GM10248 (cell line): ENCODE measurements at regions not wholly inside any gene's neighbourhood (a gene's known extent, or its start where the extent isn't known, plus 50 kb on each side); places are given as distances from the start of the nearest gene placed in this dataset.

ENCODE experiments used
- CTCF ChIA-PET: fragments of 300-600 bp; sonication (Branson Sonifier 250); formaldehyde crosslinking; extraction: SDS; loops from one replicate; lab custom pipeline; 2021; ENCODE audit warnings: antibody characterized with exemption; lab: Yijun Ruan, JAX
- POLR2A ChIA-PET: fragments of 350-650 bp; sonication (Branson Sonifier 250); formaldehyde crosslinking; extraction: SDS; loops from one replicate; lab custom pipeline; 2020; ENCODE audit warnings: antibody characterized with exemption; lab: Yijun Ruan, JAX
- DNase-seq: peaks from one replicate; pipeline ENCODE4 v3.0.0; 2012; ENCODE audit errors: extremely low spot score
- CTCF ChIP-seq: IDR thresholded peaks from 2 replicates; pipeline ENCODE4 v1.5.1; 2012; ENCODE audit warnings: mild to moderate bottlenecking, low read depth; ENCODE audit errors: extremely low read depth, missing control alignments, control extremely low read depth

GRCh38 chr5:171681061-171681460 is 104.6 kb upstream of the SMIM23 start:
- CTCF ChIA-PET: interaction anchor here (1.2 to 1.6 kb wide), 2 partner anchors 12 to 22 kb away, joined by 3 to 4 read pairs; no protein-coding TSS in a partner anchor
- POLR2A ChIA-PET: no interaction called here
- TF ChIP-seq CTCF: no peak
- no peak for DNase-seq

- CTCF ChIA-PET: no interaction called here
- DNase-seq: no peak
- POLR2A ChIA-PET: no interaction called here
- no peak for TF ChIP-seq CTCF
Measured at GRCh38 chr5:171681677-171682076, 103.9 kb upstream of the SMIM23 start.

GRCh38 chr5:171682801-171683200 is 102.8 kb upstream of the SMIM23 start:
- ChIA-PET POLR2A (no interaction called here), CTCF (interaction anchor here (1.5 kb wide), 1 partner anchor 15 kb away, joined by 3 read pairs; no protein-coding TSS in a partner anchor)
- no peak for TF ChIP-seq CTCF
- DNase-seq: no peak

- TF ChIP-seq CTCF: no peak
- POLR2A ChIA-PET: no interaction called here
- CTCF ChIA-PET: no interaction called here
- no peak for DNase-seq
Measured at GRCh38 chr5:171684169-171684568, 101.4 kb upstream of the SMIM23 start.

- POLR2A ChIA-PET: no interaction called here
- CTCF ChIA-PET: no interaction called here
- DNase-seq: no peak
- TF ChIP-seq CTCF: no peak
Measured at GRCh38 chr5:171688696-171689495, 96.7 kb upstream of the SMIM23 start.

GRCh38 chr5:171689853-171690417 is 95.7 kb upstream of the SMIM23 start:
- no peak for TF ChIP-seq CTCF
- ChIA-PET CTCF (no interaction called here), POLR2A (no interaction called here)
- DNase-seq: no peak
